Endothelial cell of umbilical vein (primary cell): ENCODE measurements at regions not wholly inside any gene's neighbourhood (a gene's known extent, or its start where the extent isn't known, plus 50 kb on each side); places are given as distances from the start of the nearest gene placed in this dataset.

Source experiments
- EZH2 ChIP-seq: IDR thresholded peaks from 2 replicates; pipeline ENCODE4 v1.6.1; 2012; ENCODE audit warnings: borderline replicate concordance, low read depth, mild to moderate bottlenecking, moderate library complexity, low read length, inconsistent platforms; ENCODE audit not compliant: severe bottlenecking
- FOS ChIP-seq: IDR thresholded peaks from 2 replicates; pipeline ENCODE4 v1.6.1; 2011; ENCODE audit warnings: mild to moderate bottlenecking, low read length, moderate library complexity, borderline replicate concordance; ENCODE audit not compliant: insufficient read depth
- JUN ChIP-seq: IDR thresholded peaks from 2 replicates; pipeline ENCODE4 v1.6.1; 2011; ENCODE audit warnings: borderline replicate concordance, low read depth; ENCODE audit not compliant: insufficient read length, insufficient read depth
- MAX ChIP-seq: IDR thresholded peaks from 2 replicates; pipeline ENCODE4 v1.6.1; 2011; ENCODE audit not compliant: insufficient read depth, insufficient read length
- MYC ChIP-seq: IDR thresholded peaks from one replicate; pipeline ENCODE4 v1.6.1; 2011; ENCODE audit warnings: mild to moderate bottlenecking, low read depth, low read length
- POLR2A ChIP-seq: IDR thresholded peaks from 2 replicates; pipeline ENCODE4 v1.6.1; 2012; ENCODE audit warnings: low read depth, mild to moderate bottlenecking, control low read depth, low read length
- POLR2AphosphoS5 ChIP-seq: IDR thresholded peaks from 2 replicates; pipeline ENCODE4 v1.6.1; 2012; ENCODE audit warnings: low read depth, mild to moderate bottlenecking, control low read depth, low read length, moderate library complexity; ENCODE audit not compliant: insufficient read depth
- TF ChIP-seq, protein P1 (sequence below), 2 donors: IDR thresholded peaks; 1 replicate in 1 of 2; 2 replicates in 1 of 2; pipeline ENCODE4 v1.5.1; 2011; ENCODE audit warnings: low read length in 2 of 2, mild to moderate bottlenecking in 2 of 2, moderate library complexity in 2 of 2, control low read depth in 1 of 2, inconsistent platforms in 1 of 2, low read depth in 1 of 2; ENCODE audit not compliant: insufficient read depth in 1 of 2; ENCODE audit errors: extremely low read depth in 1 of 2

GRCh38 chr18:55093295-55093694, 134.0 kb upstream of the CCDC68 start:
- TF ChIP-seq EZH2 = no peak
- TF ChIP-seq, protein P1, sequence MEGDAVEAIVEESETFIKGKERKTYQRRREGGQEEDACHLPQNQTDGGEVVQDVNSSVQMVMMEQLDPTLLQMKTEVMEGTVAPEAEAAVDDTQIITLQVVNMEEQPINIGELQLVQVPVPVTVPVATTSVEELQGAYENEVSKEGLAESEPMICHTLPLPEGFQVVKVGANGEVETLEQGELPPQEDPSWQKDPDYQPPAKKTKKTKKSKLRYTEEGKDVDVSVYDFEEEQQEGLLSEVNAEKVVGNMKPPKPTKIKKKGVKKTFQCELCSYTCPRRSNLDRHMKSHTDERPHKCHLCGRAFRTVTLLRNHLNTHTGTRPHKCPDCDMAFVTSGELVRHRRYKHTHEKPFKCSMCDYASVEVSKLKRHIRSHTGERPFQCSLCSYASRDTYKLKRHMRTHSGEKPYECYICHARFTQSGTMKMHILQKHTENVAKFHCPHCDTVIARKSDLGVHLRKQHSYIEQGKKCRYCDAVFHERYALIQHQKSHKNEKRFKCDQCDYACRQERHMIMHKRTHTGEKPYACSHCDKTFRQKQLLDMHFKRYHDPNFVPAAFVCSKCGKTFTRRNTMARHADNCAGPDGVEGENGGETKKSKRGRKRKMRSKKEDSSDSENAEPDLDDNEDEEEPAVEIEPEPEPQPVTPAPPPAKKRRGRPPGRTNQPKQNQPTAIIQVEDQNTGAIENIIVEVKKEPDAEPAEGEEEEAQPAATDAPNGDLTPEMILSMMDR (IDR thresholded peaks at IDR 0.05; ENCODE audit: extremely low read depth in 1 of 2, insufficient read depth in 1 of 2, low read depth in 1 of 2, low read length in 2 of 2) = no peak
- TF ChIP-seq MAX = no peak
- TF ChIP-seq FOS = no peak
- TF ChIP-seq POLR2AphosphoS5 = no peak
- TF ChIP-seq POLR2A = no peak
- TF ChIP-seq JUN = no peak
- no peak for TF ChIP-seq MYC
